DND-41 (cell line): ENCODE measurements at regions not wholly inside any gene's neighbourhood (a gene's known extent, or its start where the extent isn't known, plus 50 kb on each side); places are given as distances from the start of the nearest gene placed in this dataset.

ENCODE experiments used
- ATAC-seq: fragments of 200-7000 bp; cut with Tn5 transposase; 3 replicates; pipeline ENCODE4 v1.9.1; 2021; ENCODE audit warnings: low read depth; ENCODE audit not compliant: insufficient read depth
- DNase-seq: peaks from one replicate; pipeline ENCODE4 v3.0.0-alpha.2; 2020
- H2AFZ ChIP-seq: 2 replicates; pipeline ENCODE4 v1.6.0; 2012; ENCODE audit warnings: low read depth, low read length
- H3K27ac ChIP-seq: 2 replicates; pipeline ENCODE4 v1.5.1; 2012; ENCODE audit warnings: low read length, inconsistent platforms
- H3K27me3 ChIP-seq: fragments of 200-600 bp; sonication (generic); 2 replicates; pipeline ENCODE4 v1.6.0; 2012; ENCODE audit warnings: low read length, mild to moderate bottlenecking, inconsistent platforms; ENCODE audit not compliant: insufficient read depth, poor library complexity
- H3K36me3 ChIP-seq: 2 replicates; pipeline ENCODE4 v1.5.1; 2012; ENCODE audit warnings: low read length, inconsistent platforms; ENCODE audit not compliant: insufficient read depth
- H3K4me1 ChIP-seq: 2 replicates; pipeline ENCODE4 v1.5.1; 2012; ENCODE audit warnings: mild to moderate bottlenecking, low read length; ENCODE audit not compliant: insufficient read depth
- H3K4me2 ChIP-seq: 2 replicates; pipeline ENCODE4 v1.6.0; 2012; ENCODE audit warnings: mild to moderate bottlenecking, moderate library complexity, low read length, inconsistent platforms; ENCODE audit not compliant: insufficient read depth
- H3K4me3 ChIP-seq, 2 experiments: fragments of 200-600 bp in 1 of 2; shearing (Covaris generic) in 1 of 2; 2 replicates each; pipeline ENCODE4 v1.5.1; 2012 to 2016; ENCODE audit warnings: inconsistent platforms in 2 of 2, low read length in 2 of 2, mild to moderate bottlenecking in 2 of 2, low read depth in 1 of 2, moderate library complexity in 1 of 2
- H3K79me2 ChIP-seq: 2 replicates; pipeline ENCODE4 v1.6.0; 2012; ENCODE audit warnings: low read length, inconsistent platforms; ENCODE audit not compliant: insufficient read depth
- H3K9ac ChIP-seq: 2 replicates; pipeline ENCODE4 v1.6.0; 2012; ENCODE audit warnings: low read depth, mild to moderate bottlenecking, inconsistent platforms, low read length, moderate library complexity
- H3K9me3 ChIP-seq: 2 replicates; pipeline ENCODE4 v1.5.1; 2012; ENCODE audit warnings: low read length, moderate library complexity, mild to moderate bottlenecking, inconsistent platforms; ENCODE audit not compliant: insufficient read depth, severe bottlenecking
- H4K20me1 ChIP-seq: 2 replicates; pipeline ENCODE4 v1.6.0; 2012; ENCODE audit warnings: low read length; ENCODE audit not compliant: insufficient read depth
- EZH2 ChIP-seq: IDR thresholded peaks from 3 replicates; pipeline ENCODE4 v1.6.1; 2012; ENCODE audit warnings: borderline replicate concordance, low read depth, mild to moderate bottlenecking, moderate library complexity, low read length, inconsistent platforms; ENCODE audit not compliant: severe bottlenecking
- TF ChIP-seq, protein P1 (sequence below): IDR thresholded peaks from 2 replicates; pipeline ENCODE4 v1.5.1; 2012; ENCODE audit warnings: borderline replicate concordance, low read length, moderate library complexity, mild to moderate bottlenecking; ENCODE audit not compliant: poor library complexity, severe bottlenecking; ENCODE audit errors: extremely low read depth

DNA sequence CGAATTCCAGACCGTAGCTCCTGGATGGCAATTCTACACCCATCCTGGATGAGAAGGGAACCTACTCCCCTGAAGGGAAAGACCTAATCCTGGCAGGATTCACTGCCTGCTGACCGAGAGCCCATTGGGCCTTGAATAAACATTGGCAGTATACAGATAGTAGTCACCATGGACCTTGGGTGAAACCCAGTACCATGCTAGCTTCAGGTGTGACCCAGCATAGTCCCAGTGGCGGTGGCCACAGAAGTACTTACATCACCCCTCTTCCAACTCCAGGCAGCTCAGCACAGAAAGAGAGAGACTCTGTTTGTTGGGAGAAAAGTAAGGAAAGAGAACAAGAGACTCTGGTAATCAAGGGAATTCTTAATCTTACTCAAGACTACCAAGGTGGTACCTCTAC, 97.2 kb upstream of the SLC13A1 start:
- Histone ChIP-seq H3K79me2 (no peaks in the 10 kb centered on the region), H3K4me2 (no peak overlapping the region), H3K9me3 (no peaks in the 10 kb centered on the region), H3K9ac (no peak overlapping the region), H3K4me3 (no peak overlapping the region), H3K27ac (no peak overlapping the region), H4K20me1 (no peaks in the 10 kb centered on the region), H3K36me3 (no peaks in the 10 kb centered on the region), H2AFZ (no peak overlapping the region), H3K27me3 (no peaks in the 10 kb centered on the region), H3K4me1 (no peaks in the 10 kb centered on the region)
- ATAC-seq: no peak; the same call in 2 of the 3 replicates
- no peak for TF ChIP-seq EZH2
- TF ChIP-seq, protein P1, sequence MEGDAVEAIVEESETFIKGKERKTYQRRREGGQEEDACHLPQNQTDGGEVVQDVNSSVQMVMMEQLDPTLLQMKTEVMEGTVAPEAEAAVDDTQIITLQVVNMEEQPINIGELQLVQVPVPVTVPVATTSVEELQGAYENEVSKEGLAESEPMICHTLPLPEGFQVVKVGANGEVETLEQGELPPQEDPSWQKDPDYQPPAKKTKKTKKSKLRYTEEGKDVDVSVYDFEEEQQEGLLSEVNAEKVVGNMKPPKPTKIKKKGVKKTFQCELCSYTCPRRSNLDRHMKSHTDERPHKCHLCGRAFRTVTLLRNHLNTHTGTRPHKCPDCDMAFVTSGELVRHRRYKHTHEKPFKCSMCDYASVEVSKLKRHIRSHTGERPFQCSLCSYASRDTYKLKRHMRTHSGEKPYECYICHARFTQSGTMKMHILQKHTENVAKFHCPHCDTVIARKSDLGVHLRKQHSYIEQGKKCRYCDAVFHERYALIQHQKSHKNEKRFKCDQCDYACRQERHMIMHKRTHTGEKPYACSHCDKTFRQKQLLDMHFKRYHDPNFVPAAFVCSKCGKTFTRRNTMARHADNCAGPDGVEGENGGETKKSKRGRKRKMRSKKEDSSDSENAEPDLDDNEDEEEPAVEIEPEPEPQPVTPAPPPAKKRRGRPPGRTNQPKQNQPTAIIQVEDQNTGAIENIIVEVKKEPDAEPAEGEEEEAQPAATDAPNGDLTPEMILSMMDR: no peak
- DNase-seq: no peak

DNA sequence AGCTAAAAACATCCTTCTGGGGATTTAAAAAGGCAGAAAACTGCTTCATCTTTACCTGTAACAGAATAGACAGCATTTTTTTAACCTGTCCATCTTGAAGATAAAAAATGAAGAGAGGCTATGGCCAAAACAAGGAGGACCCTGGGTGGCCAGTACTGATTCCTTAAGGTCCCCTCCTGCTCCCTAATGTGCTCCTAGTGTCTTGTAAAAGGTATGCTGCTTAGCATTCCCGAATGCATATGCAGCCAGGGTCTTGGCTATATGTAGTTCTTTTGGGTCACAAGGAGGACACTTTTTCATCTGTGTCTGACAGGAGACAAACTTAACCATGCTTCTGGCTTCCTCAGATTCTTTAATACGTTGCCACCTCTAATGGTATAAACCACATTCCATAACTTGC, 93.9 kb upstream of the SLC13A1 start:
- Histone ChIP-seq H2AFZ (no peak overlapping the region), H3K79me2 (no peaks in the 10 kb centered on the region), H3K9ac (no peak overlapping the region), H4K20me1 (no peaks in the 10 kb centered on the region), H3K27ac (no peak overlapping the region), H3K36me3 (no peaks in the 10 kb centered on the region), H3K27me3 (no peaks in the 10 kb centered on the region), H3K4me2 (no peak overlapping the region), H3K4me1 (no peaks in the 10 kb centered on the region), H3K4me3 (no peak overlapping the region), H3K9me3 (no peaks in the 10 kb centered on the region)
- no peak for TF ChIP-seq EZH2
- TF ChIP-seq, protein P1: no peak
- ATAC-seq (no peak), DNase-seq (no peak)

DNA sequence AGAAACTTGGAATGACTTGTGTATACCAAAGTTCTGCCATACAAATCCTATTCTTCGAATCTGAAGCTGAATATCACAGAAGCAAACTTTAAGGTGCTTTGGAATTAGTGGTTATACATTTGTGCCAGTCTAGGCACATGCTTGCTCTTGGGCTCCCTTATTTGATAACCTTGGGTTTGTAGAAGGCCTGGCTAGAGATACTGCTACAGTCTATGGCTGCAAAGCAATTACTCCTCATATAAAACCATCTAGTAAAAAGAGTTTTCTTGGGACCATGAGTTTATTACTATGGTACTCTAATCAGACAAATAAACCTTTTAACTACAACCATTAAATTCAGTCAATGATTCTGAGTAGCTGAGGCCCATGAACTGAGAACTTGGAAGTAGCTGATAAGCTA, 92.5 kb upstream of the SLC13A1 start:
- no peaks in the 10 kb centered on the region for H3K36me3 ChIP-seq

More for the DNA sequence above, 92.5 kb upstream of the SLC13A1 start:
- H2AFZ ChIP-seq: no peak overlapping the region
- TF ChIP-seq, protein P1: no peak
- no peak for TF ChIP-seq EZH2
- no peak overlapping the region for H3K4me3 ChIP-seq
- DNase-seq (no peak), ATAC-seq (no peak)
- no peak overlapping the region for H3K9ac ChIP-seq
- H3K4me1 ChIP-seq: no peaks in the 10 kb centered on the region
- H3K9me3 ChIP-seq: no peaks in the 10 kb centered on the region
- no peak overlapping the region for H3K27ac ChIP-seq
- no peak overlapping the region for H3K4me2 ChIP-seq
- no peaks in the 10 kb centered on the region for H4K20me1 ChIP-seq
- H3K79me2 ChIP-seq: no peaks in the 10 kb centered on the region
- no peaks in the 10 kb centered on the region for H3K27me3 ChIP-seq
